ENCODE measurements at regions not wholly inside any gene's neighbourhood (a gene's known extent, or its start where the extent isn't known, plus 50 kb on each side); places are given as distances from the start of the nearest gene placed in this dataset.

DNA sequence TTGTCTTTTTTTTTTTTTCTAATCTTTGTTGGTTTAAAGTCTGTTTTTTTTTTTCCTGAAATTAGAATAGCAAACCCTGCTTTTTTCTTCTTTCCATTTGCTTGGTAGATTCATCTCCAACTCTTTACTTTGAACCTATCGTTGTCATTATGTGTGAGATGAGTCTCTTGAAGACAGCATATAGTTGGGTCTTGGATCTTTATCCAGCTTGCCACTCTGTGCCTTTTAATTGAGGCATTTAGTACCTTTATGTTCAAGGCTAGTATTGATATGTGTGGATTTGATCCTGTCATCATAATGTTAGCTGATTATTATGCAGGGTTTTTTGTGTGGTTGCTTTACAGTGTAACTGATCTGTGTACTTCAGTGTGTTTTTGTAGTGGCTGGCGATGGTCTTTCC is 383.8 kb downstream of the MAN2A1 start:
- no peak for DNase-seq (ENCODE audit: low read depth)

DNA sequence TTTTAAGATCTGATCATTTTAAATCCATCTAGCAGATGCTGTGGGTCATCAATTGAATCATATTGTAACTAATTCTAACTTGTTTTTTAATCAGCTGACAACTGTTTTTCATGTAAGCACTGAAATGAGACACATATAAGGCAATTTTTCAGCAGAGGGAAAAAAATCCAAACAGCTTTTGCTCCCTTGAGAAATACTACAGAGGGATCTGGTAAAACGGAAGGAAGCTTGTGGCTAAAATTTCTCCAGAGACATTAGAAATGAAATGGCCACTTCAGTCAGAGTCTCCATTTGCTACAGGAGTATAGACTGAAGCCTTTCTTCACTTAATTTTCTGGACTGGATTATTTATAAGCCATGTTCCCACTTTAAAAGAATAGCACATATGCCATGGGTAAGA is 385.9 kb downstream of the MAN2A1 start:
- no peak for DNase-seq (ENCODE audit: low read depth)

DNA sequence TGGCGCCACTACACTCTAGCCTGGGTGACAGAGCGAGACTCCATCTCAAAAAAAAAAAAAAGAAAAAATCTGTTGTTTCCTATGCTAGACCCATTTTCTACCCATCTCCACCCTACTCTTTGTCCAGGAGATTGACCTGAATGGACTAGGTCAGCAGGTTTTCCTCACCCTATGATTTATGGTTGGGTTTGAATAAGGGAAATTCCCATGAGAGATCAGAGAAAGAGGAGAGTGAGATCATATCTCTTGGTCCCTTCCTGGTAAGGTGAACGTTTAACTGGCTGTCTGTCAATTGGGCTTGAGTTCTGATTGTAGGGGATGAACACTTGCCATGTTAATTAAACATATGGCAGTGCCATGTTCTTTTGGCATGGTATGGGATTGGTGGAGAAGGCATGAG is 387.4 kb downstream of the MAN2A1 start:
- DNase-seq (ENCODE audit: low read depth) = no peak

DNA sequence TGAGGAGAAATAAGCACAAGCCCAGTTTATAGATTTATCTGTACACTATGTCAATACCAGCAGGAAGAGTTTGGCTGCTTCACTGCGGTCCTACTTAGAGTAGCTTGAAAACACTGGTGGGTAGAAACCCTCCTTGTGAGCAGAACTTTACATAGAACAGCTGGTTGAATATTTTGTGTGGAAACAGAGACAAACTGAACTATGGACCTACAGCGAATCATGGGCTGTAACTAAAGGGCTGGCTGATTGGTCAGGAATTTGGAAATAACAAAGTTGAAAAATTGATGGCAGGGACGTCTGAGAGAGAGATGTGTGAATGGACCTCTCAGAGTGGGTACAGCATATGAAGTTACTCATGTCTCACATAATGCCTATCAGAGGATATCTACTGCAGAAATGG is 392.5 kb downstream of the MAN2A1 start:
- no peak for DNase-seq (ENCODE audit: low read depth)

DNA sequence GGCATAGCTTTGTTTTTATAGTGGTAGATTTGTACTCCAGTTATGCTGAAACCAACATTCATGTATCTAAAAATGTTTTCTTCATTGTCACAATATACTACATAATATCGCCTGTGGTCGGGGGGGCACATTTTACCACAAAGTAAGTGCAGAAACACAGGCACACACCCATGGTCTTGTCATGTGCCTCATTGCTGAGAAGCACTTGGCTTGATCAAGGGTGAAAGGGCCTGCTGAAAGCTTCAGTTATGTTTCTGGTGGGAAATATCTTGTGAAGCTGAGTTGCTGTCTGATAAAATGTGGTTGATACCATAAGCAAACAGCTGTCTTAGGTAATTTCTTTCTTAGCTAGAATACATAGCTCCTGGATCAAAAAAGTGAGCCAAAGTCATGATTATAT is 393.1 kb downstream of the MAN2A1 start:
- DNase-seq (ENCODE audit: low read depth) = no peak

DNA sequence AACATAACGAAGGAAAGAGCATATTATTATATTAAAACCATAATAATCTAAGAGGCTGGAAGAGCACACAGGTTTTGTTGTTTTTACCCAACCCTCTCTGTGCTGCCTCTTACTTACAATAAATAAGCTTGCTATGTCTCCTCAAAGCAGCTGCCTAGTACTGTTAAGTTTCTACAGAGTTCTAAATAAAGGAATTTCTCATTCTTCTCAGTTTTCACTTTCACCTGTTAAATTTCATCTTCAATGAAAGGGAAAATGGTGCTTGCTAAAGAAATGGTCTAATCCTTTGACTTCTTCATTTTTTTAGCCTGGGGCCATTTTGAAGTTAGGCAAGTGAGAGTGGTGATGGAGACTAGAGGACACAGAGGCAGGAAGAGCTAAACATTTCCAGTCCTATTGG is 396.1 kb downstream of the MAN2A1 start:
- DNase-seq (ENCODE audit: low read depth) = no peak

DNA sequence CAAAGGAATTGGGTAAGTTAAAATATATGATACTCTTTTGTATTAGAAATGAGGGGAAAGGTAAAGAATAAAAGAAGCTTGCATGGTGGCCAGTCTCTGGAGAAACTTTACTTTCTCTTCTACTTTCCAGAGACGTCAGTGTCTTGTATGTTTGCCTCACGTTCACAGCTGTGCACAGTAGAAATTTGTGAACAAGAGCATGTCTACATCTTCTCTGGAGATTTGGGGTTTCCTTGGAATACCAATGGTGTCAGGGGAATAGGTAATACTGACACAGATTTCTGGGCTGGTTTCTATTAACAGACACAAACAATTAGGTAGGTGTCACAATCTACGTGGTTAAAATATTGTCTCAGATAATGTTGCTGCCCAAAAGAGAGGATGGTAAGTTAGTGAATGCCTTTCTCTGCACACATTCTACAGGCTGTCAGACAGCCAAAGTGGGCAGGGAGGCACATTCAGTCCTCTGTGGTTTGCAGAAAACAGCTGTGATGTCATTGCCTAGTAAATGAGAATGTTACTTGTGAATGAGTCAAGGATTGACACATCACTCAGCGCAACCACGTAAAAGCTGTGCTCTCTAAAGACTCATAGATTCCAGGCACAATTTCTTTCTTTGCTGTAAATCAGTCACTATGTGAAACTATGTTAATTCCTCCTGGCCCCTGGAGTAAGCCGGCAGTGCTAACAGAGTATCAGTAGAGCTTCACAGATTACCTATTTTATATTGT is 397.1 kb downstream of the MAN2A1 start:
- peak; percentile 67 for DNase-seq (ENCODE audit: low read depth)

DNA sequence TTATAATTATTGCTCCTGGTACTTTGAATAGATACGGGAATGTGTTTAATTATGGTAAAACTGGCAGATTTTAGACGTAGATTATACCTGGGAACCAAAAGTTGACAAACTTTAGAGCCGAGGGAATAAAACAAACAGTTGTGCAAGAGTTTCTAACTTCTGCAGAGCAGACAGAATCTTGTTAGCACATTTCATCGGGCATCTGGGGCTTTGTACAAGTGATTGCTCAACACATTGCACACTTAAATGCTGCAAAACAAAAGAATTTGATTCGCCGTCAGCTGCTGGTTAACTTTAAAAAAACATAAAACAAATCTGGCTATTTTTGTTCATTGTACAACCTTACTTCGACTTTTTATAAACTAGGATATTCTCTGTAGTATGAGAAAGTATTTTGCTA is 398.1 kb downstream of the MAN2A1 start:
- no peak for DNase-seq (ENCODE audit: low read depth)

DNA sequence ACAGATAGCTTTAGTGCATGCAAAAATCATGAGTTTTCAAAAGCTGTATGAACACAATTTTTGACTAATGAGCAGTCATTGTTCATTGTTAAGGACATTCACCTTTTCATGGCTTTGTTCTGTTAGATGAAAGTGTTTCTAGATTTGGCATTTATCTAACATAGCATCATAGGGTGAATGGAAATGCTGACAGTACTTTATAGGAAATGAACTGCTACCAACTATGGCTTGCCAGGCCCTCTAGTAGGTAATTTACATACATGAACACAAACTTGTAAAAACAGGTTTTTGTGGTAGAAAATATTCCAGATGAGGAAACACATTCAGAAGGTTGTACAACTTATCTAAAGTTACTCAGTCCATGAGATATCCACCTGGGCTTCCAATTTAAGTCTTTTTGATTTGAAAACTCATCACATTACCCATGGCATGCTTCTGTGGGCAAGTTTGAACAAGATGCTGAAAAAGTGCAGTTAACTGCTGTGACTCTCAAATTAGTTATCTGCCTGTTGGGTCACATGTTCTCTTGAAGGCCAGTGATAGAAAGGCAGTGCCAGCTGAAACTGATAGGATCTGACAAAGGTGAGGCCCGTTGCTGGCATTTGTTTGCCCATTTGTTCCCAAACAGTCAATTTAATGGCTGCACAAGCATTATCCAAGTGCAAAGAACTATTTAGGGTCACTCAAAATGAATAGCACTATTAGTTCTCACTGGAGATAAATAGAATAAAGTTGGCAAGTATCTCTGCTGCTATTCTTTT is 399.1 kb downstream of the MAN2A1 start:
- DNase-seq (ENCODE audit: low read depth) = no peak

DNA sequence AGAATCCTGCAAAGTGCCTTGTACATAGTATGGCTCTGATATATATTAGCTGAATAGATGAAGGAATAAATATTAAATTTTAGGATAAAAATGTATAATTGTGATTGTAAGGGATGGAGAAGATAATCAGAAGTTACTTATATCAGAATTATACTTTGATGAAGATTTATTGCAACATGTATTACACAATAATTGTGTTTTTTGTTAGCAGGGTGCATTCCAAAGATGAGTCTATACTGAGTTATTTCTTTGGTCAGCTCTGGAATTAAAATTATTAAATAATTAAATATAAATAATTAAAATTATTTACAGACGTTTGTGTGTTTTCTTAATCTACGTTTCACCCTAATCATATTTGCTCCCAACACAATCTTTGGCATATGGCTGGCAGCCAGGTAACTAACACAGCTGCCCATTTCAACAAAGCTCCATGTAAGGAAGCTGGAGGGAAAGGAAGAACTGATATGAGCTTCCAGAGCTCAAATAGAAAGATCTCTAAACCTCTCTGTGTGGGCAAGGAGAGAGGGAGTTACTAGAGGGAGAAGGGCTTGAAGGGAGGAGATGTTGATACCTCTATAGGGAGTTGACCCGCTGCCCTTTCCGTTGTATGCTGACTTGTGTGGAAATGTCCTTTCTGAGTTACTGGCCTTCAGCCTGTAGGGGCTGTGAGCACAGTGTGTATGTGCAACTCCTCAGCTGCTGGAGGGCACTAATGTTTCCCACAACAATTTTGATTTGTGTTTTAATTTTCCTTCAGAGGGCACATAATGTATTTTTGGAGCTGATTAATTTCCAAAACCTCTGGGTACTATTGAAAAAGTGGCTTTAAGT is 403.4 kb downstream of the MAN2A1 start:
- DNase-seq (ENCODE audit: low read depth) = no peak

DNA sequence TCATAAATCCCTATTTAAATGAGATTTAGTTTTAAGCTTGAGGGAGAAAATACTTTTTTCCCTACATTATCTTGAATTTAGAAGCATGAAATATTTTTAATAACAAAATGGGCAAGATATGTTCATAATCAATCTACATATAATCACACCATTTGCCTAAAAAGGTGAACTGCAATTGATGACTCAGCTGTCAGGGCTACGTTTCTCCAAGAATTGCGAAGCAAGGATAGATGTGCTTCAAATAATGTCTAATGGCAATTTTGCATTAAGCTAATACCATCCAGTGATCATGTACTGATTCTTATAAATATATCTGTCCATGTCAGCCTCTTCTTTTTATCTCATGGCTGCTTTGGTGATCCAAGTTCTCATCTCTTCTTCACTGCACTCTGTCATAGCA is 404.4 kb downstream of the MAN2A1 start:
- DNase-seq (ENCODE audit: low read depth) = no peak

DNA sequence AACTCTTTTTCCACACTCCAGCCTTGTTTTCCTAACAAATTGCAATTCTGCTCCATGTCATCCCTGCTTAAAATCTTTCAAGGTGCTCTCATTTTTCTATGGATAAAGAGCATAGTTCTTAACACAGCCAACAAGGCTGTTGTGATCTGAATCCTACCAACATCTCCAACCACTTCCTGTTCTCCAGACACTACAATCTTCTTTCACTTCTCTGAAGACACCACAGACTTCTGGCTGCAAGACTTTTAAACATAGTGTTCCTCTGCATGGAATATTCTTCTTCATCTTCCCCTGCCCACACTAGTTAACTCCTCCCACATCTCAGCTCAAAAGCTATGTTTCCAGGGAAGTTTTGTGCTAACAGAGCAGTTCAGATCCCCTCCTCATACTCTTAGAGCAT is 404.8 kb downstream of the MAN2A1 start:
- no peak for DNase-seq (ENCODE audit: low read depth)

DNA sequence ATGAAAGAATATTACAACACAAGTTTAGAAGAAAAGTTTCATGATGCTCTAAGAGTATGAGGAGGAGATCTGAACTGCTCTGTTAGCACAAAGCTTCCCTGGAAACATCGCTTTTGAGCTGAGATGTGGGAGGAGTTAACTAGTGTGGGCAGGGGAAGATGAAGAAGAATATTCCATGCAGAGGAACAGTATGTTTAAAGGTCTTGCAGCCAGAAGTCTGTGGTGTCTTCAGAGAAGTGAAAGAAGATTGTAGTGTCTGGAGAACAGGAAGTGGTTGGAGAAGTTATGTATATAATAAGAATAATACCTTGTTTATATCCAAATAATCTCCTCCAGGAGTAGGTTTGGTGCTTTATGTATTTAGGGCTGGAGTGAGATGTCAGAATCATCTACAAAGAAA is 406.7 kb downstream of the MAN2A1 start:
- DNase-seq (ENCODE audit: low read depth) = no peak

DNA sequence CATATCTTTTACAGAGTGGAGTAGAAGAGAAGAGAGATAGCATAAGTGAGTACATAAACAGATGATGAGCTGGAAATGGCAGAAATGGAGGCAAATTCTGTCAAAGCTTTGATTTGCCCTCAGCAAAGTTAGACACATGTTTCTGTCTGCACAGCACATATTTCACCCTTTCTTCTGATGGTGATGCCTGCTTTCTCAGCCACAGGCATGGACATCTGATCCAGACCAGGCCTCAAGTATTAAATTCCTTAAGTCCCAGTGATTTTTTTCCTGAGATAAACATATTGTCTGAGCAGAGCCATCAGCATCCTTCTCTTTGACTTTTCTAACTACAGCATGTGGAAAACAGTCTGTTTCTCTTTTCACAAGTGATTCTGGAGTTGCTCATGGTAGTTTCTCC is 409.8 kb downstream of the MAN2A1 start:
- no peak for DNase-seq (ENCODE audit: low read depth)

DNA sequence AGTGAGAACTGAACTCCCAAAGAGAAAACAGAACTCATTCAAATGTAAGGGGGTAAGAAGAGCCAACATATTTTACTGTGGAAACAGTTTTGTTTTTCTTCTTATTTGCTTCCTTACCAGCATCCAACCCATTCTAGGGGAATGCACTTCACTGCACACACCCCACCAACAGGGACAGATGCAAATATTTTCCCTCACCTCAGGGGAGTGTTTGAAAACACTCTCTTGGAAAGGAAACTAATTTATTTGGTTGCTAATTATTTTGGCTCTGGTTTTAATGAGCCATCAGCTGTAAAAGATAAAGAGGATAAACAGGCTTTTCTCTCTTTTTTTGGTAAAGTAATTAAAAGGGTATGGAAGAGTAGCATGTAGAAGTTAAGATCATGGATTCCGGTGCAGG is 413.4 kb downstream of the MAN2A1 start:
- no peak for DNase-seq (ENCODE audit: low read depth)

DNA sequence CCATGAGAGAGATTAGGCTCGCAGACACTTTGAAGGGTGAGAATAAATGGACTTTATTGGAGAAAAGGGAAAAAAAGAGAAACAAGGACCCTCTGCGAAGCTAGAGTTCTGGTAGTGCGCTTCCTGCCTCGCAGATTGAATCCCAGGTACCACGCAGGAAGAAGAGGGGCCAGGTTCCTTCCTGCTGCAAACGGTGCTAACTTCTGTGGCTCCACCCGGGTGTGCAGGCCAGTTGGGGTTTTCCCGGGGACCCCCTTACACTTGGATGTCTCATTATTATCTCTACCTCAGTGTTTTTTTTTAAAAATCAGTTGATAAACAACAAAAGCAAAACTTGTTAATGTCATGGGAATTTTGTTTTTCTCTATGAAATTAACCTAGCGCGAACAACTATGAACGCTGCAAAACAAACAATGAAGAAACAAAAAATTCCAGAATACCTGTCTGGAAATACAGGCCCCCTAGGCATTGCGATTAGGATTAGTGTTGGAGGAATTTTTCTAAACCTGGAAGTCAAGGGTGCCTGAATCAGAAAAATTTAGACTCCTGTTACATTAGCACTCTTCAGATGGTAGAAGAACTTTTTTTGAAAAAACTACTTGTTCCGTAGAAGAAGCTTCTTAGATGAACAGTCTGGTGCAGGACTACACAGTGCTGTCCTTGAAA is 414.5 kb downstream of the MAN2A1 start:
- no peak for DNase-seq (ENCODE audit: low read depth)

DNA sequence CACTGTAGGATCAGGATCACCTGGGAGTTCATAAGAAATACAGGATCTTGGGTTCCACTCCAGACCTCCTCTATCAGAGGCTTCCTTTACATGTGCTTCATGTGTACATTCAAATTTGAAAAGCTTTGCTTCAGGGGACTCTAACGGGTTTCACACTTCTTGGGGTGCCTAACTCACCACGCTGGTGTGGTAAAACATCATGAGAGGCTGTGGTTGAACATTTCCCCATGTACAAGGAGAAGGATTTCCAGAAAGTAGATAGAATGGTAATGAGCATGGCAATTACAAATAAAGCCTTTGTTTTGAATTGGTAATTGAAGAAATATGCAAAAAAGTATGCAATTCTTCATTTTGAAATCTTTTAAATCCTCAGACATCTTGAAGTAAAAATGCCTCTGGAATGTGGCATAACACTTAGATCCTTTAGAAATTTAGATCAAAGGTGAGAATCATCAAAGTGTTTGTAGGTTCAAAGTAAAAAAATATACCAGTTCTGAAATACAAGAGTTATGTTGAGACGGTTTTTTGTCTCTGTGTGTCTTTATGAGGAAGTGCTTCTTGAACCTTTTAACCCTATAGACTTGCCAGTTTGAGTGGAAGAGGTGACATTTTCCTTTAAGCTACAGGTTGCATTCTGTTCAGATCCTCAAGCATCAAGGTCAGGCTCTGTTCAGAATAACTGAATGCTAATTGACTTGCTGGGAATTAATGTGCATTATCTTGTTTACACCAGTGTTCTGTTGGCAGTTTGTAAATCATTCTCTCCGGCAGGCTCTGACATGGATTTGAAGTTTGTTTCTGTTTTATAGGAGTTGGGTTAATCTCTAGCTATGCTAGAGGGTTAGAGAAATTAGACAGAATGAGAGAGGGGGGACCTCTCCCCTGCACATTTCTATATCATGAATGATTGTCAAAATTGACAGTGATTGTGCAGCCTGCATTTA is 415.3 kb downstream of the MAN2A1 start:
- DNase-seq (ENCODE audit: low read depth) = no peak

DNA sequence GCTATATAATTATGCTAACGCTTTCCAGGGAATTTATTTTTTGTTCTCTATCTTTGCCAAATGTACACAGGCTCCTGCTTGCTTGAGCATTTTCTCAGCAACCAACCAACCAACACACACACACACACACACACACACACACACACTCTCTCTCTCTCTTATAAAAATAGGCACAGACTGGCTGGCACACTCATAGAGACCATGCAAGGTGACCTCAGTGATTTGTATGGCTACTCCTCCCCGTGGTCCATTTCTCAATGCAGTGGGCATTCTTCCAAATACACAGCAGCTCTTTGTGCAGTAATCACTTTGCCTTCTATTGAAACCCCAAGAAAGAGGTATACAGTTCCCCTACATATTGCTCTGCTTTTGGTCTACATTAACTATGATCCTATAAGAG is 416.0 kb downstream of the MAN2A1 start:
- no peak for DNase-seq (ENCODE audit: low read depth)

DNA sequence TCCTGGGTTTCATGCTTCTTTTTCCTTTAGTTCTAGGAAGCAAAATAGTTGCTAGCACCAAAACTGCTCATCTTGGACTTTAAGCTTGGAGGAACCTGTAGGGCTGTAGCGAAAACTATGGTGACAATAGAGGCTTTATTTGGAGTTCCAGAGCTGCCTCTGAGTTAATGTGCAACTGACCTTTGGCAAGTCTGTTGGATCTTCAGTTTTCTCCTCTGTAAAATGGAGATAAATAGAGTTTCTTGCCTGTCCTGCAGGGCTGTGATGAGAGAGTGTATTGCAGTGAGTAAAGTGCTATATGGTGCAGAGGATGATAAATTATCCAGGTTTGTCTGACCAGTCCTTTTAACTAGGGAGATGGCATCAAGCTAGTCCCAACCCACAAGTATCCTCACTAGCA is 417.0 kb downstream of the MAN2A1 start:
- no peak for DNase-seq (ENCODE audit: low read depth)

DNA sequence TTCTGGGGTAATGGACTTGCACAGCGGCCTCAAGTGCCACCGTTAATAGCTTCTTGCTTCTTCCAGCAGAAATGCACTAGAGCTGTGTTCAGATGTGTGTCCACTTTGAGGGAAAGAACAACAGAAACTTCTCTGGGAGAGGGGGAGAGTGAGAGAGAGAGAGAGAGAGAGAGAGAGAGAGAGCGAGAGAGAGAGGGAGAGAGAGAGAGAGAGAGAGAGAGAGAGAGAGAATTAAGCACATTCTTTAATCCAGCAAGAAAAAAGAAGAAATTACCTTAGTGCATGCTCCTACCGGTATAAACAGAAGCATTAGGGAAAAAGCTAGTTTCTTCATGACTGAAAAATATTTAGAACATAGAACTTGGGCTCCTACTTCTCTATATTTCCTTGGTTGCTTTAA is 418.8 kb downstream of the MAN2A1 start:
- no peak for DNase-seq (ENCODE audit: low read depth)

DNA sequence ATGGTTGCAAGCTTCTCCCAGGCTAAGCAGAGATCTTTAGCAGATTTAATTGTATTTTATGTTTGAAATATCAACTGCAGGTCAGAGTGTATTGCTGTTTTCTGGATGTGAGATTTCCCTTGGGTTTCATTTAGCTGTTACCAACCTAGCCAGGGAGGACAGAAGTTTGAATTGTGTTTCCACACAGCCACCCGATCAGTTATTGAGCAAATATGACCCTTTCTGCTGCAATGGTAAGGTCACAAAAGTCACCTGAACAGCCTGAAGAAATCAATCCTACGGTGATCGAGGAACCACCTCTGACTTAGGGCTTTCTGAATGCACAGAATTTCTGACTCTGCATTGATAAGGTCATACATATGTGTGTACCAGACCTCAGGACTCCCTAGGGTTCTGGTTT is 419.9 kb downstream of the MAN2A1 start:
- no peak for DNase-seq (ENCODE audit: low read depth)
